HG03139 (cell line): ENCODE measurements at regions not wholly inside any gene's neighbourhood (a gene's known extent, or its start where the extent isn't known, plus 50 kb on each side); places are given as distances from the start of the nearest gene placed in this dataset.

Source experiments
- ATAC-seq: cut with Tn5 transposase; IDR thresholded peaks from one replicate; pipeline ENCODE4 v1.9.1; 2021; ENCODE audit not compliant: unreplicated experiment

GRCh38 chrX:113539599-113540356, 699.1 kb upstream of the AMOT start:
- ATAC-seq: no peak

GRCh38 chrX:113529426-113530013, 688.9 kb upstream of the AMOT start:
- no peak for ATAC-seq

GRCh38 chrX:113522814-113523213, 682.2 kb upstream of the AMOT start:
- peak; percentile 98 for ATAC-seq

GRCh38 chrX:113514906-113515305, 674.3 kb upstream of the AMOT start:
- no peak for ATAC-seq

- no peak for ATAC-seq
These were observed 672.2 kb upstream of the AMOT start for GRCh38 chrX:113512700-113513395.

GRCh38 chrX:113510586-113510985, 670.0 kb upstream of the AMOT start:
- ATAC-seq: no peak

- no peak for ATAC-seq
These were observed 652.3 kb upstream of the AMOT start for GRCh38 chrX:113492895-113493294.

GRCh38 chrX:113473418-113473817, 632.8 kb upstream of the AMOT start:
- peak; percentile 52 for ATAC-seq

DNA sequence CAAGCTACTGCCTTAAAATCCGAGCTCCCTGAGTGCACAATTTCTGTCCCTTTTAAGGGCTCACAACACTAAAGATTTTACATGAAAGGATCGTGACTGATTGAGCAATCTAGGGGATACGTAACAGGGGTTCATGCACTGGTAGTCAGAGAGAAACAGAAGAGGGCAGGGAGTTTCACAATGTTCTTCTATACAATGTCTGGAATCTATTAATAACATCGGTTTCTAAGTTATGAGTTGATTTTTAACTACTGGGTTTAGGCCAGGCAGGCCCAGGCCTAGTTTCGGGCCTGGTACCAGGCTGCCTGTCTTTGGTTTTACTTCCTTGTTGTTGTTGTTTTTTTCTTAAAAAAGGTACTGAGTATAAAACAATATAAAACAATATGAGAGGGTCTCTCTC, 632.4 kb upstream of the AMOT start:
- peak; percentile 72 for ATAC-seq

- no peak for ATAC-seq
These were observed 629.5 kb upstream of the AMOT start for GRCh38 chrX:113470166-113470565.

- no peak for ATAC-seq
These were observed 617.1 kb upstream of the AMOT start for GRCh38 chrX:113457719-113458118.

GRCh38 chrX:113455582-113455981, 615.0 kb upstream of the AMOT start:
- ATAC-seq: no peak

DNA sequence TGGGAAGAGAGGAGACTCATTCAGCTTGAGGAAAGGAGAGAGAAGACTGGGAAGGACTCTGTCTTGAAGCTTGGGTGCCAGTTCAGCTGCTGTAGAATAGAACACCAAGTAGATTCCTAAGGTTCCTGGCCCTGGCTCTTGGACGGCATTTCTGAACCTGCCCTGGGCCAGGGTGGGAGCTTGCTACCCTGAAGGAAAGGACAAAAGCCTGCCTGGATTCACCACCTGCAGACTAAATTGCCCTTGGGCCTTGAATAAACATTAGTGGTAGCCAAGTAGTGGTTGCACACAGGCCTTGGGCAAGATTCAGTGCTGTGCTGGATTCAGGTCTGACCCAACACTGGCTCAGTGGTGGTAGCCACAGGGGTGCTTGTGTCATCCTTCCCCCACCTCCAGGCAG, 588.4 kb upstream of the AMOT start:
- ATAC-seq: no peak

GRCh38 chrX:113422323-113422722, 581.7 kb upstream of the AMOT start:
- ATAC-seq: no peak

DNA sequence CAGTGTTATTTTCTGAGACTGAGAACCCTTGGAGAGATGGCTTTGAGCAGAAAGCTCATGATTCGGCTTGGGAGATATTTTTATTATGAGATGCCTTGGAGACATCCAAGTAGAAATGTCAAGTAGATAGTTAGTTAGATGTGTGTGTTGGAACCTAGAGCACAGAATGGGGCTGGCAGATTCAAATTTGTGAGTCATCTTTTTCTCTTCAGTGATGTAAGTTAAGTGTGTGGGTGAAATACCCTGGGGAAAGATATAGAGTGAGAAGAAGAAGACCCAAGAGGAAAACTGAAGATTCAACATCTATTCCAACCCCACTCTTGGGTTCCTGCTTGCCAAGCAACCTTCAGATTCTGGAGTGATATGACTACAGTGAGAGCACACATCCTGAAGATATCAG, 580.8 kb upstream of the AMOT start:
- ATAC-seq: no peak

- ATAC-seq: no peak
These were observed 571.5 kb upstream of the AMOT start for GRCh38 chrX:113412106-113412505.

GRCh38 chrX:113408843-113409242, 568.2 kb upstream of the AMOT start:
- ATAC-seq: no peak

DNA sequence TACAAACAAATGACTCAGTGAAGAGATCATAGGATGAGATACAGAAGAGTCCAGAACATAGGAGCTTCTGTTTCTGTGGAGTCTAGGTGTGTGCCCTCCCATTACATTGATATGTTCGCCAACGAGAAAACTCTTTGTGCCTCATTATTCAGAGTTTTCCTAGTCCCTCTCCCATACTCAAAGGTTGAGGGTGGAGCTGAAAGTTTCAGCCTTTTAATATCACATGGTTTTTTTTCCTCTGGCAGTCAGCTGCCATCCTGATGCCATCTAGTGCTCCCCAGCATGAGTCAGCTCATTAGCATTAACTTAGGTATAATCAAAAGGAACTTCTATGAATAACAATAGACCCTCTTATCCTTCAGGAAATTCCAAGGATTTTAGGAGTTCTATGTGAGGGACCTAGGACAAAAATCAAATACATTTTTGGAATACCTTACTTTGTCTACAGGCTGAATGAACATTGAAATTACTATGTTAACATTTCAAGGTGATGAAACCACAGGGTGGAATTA, 559.6 kb upstream of the AMOT start:
- ATAC-seq: no peak

GRCh38 chrX:113399506-113400192, 559.0 kb upstream of the AMOT start:
- ATAC-seq: no peak

DNA sequence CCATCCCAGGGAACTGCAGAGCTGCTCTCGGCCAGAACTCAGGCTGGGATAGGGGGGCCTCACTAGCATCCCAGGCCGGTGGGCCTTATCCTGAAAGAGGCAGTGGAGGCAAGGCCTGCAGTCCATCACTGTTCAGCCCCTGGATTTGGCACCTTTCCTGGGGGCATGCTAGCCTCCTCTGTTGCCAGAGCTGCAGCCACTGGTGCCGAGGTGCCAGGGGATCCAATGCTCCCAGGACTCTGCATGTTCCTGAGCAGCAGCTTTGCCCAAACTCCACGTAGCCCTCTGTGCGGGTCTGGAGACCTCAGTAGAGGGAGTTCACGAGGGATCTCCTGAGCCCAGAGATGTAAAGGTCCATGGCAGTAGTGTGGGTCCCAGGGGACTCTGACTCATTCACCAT, 551.7 kb upstream of the AMOT start:
- ATAC-seq: no peak

DNA sequence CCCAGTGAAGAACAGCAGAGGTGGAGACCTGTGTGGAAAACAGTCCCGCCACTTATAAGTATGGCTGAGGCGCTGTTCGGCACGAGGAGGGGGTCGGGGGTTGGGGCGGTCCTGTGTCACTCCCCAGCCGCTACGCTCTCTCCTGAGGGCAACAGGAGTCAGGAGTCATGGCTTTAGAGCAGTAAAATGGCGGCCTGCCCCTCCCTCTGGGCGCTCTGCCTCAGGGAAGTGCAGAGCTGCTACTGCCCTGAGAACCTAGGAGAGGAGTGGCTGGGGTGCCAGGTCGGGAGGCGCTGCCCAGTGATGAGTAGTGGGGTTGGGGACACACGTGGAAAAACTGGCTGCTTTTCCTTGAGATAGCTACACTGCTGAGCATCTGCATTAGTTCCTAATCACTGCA, 551.2 kb upstream of the AMOT start:
- ATAC-seq: no peak
